Smooth muscle cell (in vitro differentiated cells): ENCODE measurements at regions not wholly inside any gene's neighbourhood (a gene's known extent, or its start where the extent isn't known, plus 50 kb on each side); places are given as distances from the start of the nearest gene placed in this dataset.

ENCODE experiments used
- DNase-seq: peaks from one replicate; lab custom pipeline; 2025; ENCODE audit not compliant: unreplicated experiment; lab: John Stamatoyannopoulos, UW
- H2AFZ ChIP-seq: fragments of 200-600 bp; sonication (generic); 2 replicates; pipeline ENCODE4 v1.6.0; 2016; ENCODE audit warnings: antibody characterized with exemption, low read depth, mild to moderate bottlenecking
- H3F3A ChIP-seq: fragments of 200-600 bp; sonication (generic); 2 replicates; pipeline ENCODE4 v1.6.0; 2017; ENCODE audit warnings: antibody characterized with exemption, low read depth
- H3K27ac ChIP-seq: fragments of 200-600 bp; sonication (generic); 2 replicates; pipeline ENCODE4 v1.5.1; 2016; ENCODE audit warnings: low read depth, mild to moderate bottlenecking
- H3K27me3 ChIP-seq: fragments of 200-600 bp; sonication (generic); 2 replicates; pipeline ENCODE4 v1.6.1; 2016; ENCODE audit warnings: low read depth, mild to moderate bottlenecking
- H3K36me3 ChIP-seq: fragments of 200-600 bp; sonication (generic); 2 replicates; pipeline ENCODE4 v1.5.1; 2016; ENCODE audit warnings: low read depth
- H3K4me1 ChIP-seq: fragments of 200-600 bp; sonication (generic); 2 replicates; pipeline ENCODE4 v1.5.1; 2016; ENCODE audit warnings: low read depth
- H3K4me2 ChIP-seq: fragments of 200-600 bp; sonication (generic); 2 replicates; pipeline ENCODE4 v1.6.0; 2016; ENCODE audit warnings: mild to moderate bottlenecking
- H3K4me3 ChIP-seq: fragments of 200-600 bp; sonication (generic); 2 replicates; pipeline ENCODE4 v1.5.1; 2016; ENCODE audit warnings: mild to moderate bottlenecking
- H3K79me2 ChIP-seq: fragments of 200-600 bp; sonication (generic); 2 replicates; pipeline ENCODE4 v1.6.0; 2016; ENCODE audit warnings: low read depth, mild to moderate bottlenecking
- H3K9ac ChIP-seq: fragments of 200-600 bp; sonication (generic); 2 replicates; pipeline ENCODE4 v1.6.0; 2016; ENCODE audit warnings: low read depth
- H3K9me3 ChIP-seq: fragments of 200-600 bp; sonication (generic); replicated peaks from 2 replicates; pipeline ENCODE4 v1.5.1; 2016; ENCODE audit warnings: low read depth
- H4K20me1 ChIP-seq: fragments of 200-600 bp; sonication (generic); 2 replicates; pipeline ENCODE4 v1.6.0; 2016; ENCODE audit warnings: low read depth
- CTCF ChIP-seq: fragments of 200-600 bp; sonication (generic); IDR thresholded peaks from 2 replicates; pipeline ENCODE4 v1.5.1; 2017; ENCODE audit warnings: borderline replicate concordance, mild to moderate bottlenecking, antibody characterized with exemption; ENCODE audit not compliant: insufficient read depth, poor library complexity, severe bottlenecking
- WGBS: methylation state at CpG from one replicate; pipeline ENCODE4 v1.1.7; 2016; ENCODE audit warnings: low lambda C conversion rate; 5-methylcytosine and 5-hydroxymethylcytosine counted together

DNA sequence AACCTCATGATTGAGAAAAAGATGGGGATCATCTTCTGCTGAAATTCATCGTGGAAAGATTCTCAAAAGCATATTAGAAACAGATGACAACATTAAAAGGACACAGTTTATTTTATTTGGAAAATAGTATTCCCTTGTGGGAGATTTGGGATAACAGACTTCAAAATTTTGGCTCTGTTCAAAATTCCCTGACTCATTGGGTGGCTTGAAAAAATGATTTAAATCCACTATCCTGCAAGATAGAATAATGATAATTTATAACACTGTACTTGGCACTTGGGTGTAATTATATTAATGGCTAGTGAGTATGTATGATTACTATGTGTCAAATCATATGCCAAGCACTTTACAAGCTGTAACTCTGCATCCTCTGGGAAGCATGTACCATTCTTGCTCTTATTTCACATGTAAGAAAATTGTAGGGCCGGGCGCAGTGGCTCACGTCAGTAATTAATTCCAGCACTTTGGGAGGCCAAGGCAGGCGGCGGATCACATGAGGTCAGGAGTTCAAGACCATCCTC, 128.8 kb downstream of the LMNTD1 start:
- Histone ChIP-seq H3F3A (no peaks in the 10 kb centered on the region), H3K9ac (no peak overlapping the region), H3K4me1 (no peaks in the 10 kb centered on the region), H3K9me3 (no peaks in the 10 kb centered on the region), H3K27me3 (no peaks in the 10 kb centered on the region), H2AFZ (no peak overlapping the region), H3K79me2 (no peaks in the 10 kb centered on the region), H3K27ac (no peak overlapping the region), H3K36me3 (no peaks in the 10 kb centered on the region), H4K20me1 (no peaks in the 10 kb centered on the region), H3K4me2 (no peak overlapping the region), H3K4me3 (no peak overlapping the region)
- 92% methylated on average over 6 of the region's 6 CpGs for WGBS
- no peak for TF ChIP-seq CTCF
- DNase-seq, result no peak

DNA sequence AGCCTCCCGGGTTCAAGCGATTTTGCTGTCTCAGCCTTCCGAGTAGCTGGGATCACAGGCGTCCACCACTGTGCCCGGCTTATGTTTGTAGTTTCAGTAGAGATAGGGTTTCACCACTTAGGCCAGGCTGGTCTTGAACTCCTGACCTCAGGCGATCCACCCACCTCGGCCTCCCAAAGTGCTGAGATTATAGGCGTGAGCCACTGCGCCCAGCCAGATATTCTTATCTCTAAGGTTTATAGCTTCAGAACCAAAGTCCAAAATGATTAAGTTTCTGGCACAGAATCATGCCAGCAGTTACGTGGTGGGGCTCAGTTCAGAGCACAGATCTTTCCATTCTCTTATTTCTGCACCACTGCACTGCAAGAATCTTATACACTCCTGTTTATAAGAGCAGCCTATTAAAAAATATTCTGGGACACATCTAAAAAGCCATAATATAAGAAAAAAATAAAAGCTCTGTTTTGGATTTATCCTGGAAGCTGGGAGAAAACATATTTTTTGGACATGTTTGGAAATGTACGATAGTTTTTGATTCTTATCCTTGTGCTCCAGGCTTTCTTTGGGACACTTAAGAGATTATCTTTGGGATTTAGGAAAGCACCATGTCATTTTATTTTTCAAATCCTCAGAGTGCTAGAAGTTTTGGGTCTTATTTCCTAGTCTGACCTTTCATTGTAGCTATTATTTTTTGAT, 129.6 kb downstream of the LMNTD1 start:
- Histone ChIP-seq H3K36me3 (no peaks in the 10 kb centered on the region), H3K79me2 (no peaks in the 10 kb centered on the region), H3K4me2 (no peak overlapping the region), H3F3A (no peaks in the 10 kb centered on the region), H2AFZ (no peak overlapping the region), H3K27ac (no peak overlapping the region), H4K20me1 (no peaks in the 10 kb centered on the region), H3K4me1 (no peaks in the 10 kb centered on the region), H3K9me3 (no peaks in the 10 kb centered on the region), H3K27me3 (no peaks in the 10 kb centered on the region), H3K9ac (no peak overlapping the region), H3K4me3 (no peak overlapping the region)
- 81% methylated on average over 11 of the region's 11 CpGs for WGBS
- no peak for TF ChIP-seq CTCF
- no peak for DNase-seq

DNA sequence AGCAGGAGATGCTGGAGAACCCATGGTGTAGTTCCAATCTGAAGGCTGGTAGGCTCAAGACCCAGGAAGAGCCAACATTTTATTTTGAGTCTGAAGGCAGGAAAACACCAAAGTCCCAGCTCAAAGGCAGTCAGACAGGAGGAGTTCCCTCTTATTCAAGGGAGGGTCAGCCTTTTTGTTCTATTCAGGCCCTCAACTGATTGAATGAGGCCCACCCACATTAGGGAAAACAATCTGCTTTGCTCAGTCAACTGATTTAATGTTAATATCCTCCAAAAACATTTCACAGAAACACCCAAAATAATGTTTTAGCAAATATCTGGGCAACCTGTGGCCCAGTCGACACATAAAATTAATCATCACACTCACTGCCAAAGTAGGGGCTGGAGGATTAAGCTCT, 130.8 kb downstream of the LMNTD1 start:
- no peak for TF ChIP-seq CTCF
- WGBS, result 92% methylated on average over 1 of the region's 1 CpG
- no peak overlapping the region for H3K4me2 ChIP-seq
- H3K9ac ChIP-seq, result no peak overlapping the region
- H3K36me3 ChIP-seq, result no peaks in the 10 kb centered on the region
- H3K4me1 ChIP-seq, result no peaks in the 10 kb centered on the region
- H3K27me3 ChIP-seq, result no peaks in the 10 kb centered on the region
- H2AFZ ChIP-seq, result no peak overlapping the region
- no peak overlapping the region for H3K27ac ChIP-seq
- no peaks in the 10 kb centered on the region for H3K79me2 ChIP-seq
- no peaks in the 10 kb centered on the region for H3F3A ChIP-seq
- H4K20me1 ChIP-seq, result no peaks in the 10 kb centered on the region
- no peak overlapping the region for H3K4me3 ChIP-seq
- no peak for DNase-seq
- no peaks in the 10 kb centered on the region for H3K9me3 ChIP-seq

DNA sequence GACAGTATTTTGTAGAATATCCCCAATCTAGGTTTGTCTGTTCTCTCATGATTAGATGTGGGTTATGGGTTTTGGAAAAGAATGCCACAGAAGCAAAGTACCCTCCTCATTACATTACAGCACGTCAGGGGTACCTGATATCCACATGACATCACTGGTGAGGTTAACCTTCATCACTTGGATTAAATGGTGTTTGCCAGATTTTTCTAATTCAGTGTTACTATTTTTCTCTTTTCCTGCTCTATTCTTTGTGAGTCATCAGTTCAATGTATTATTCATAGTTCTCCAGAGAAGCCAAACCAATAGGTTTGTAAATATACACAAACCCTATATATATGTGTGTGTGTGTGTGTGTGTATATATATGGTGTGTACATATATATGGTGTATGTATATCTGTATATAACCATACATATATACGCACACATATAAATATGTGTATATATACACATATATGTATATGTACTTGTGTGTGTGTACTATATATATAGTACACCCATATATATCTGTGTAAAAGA, 131.4 kb downstream of the LMNTD1 start:
- Histone ChIP-seq H3K4me3 (no peak overlapping the region), H3F3A (no peaks in the 10 kb centered on the region), H3K27me3 (no peaks in the 10 kb centered on the region), H3K27ac (no peak overlapping the region), H3K36me3 (no peaks in the 10 kb centered on the region), H3K4me2 (no peak overlapping the region), H3K9me3 (no peaks in the 10 kb centered on the region), H3K79me2 (no peaks in the 10 kb centered on the region), H3K9ac (no peak overlapping the region), H4K20me1 (no peaks in the 10 kb centered on the region), H3K4me1 (no peaks in the 10 kb centered on the region), H2AFZ (no peak overlapping the region)
- no peak for DNase-seq
- TF ChIP-seq CTCF, result no peak
- 97% methylated on average over 2 of the region's 2 CpGs for WGBS
